ENCODE measurements at regions not wholly inside any gene's neighbourhood (a gene's known extent, or its start where the extent isn't known, plus 50 kb on each side); places are given as distances from the start of the nearest gene placed in this dataset.

DNA sequence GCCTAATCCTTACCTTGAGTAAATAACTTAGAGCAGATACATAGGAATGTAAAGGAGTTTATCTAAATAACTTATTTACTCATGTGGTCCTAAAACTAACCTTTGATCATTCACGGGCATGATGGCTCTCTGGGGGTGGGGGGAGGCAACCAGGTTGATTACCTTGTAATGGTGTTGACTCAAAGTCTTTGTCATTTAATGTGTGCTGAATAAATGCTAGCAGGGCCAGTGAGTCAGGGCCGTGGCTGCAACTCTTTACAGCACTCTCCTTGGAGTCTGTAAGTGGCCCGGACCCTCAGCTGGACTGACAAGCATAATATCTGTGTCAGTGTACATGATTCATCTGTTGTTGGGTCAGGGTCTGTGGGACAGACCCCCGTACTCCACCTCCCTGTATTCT is 203.0 kb downstream of the EPM2A start:
- DNase-seq (no peak), ATAC-seq (no peak)
- Histone ChIP-seq H3K27ac (no peak overlapping the region), H3K4me3 (no peak overlapping the region), H3K9me3 (no peaks in the 10 kb centered on the region), H3K4me1 (no peaks in the 10 kb centered on the region), H3K36me3 (replicated peaks in 1 of 2; ENCODE audit: insufficient read depth in 1 of 2, low read depth in 2 of 2) (no peaks in the 10 kb centered on the region), H3K27me3 (no peaks in the 10 kb centered on the region)
- TF ChIP-seq POLR2A (IDR thresholded peaks at IDR 0.05), result no peak
- TF ChIP-seq, protein P1, sequence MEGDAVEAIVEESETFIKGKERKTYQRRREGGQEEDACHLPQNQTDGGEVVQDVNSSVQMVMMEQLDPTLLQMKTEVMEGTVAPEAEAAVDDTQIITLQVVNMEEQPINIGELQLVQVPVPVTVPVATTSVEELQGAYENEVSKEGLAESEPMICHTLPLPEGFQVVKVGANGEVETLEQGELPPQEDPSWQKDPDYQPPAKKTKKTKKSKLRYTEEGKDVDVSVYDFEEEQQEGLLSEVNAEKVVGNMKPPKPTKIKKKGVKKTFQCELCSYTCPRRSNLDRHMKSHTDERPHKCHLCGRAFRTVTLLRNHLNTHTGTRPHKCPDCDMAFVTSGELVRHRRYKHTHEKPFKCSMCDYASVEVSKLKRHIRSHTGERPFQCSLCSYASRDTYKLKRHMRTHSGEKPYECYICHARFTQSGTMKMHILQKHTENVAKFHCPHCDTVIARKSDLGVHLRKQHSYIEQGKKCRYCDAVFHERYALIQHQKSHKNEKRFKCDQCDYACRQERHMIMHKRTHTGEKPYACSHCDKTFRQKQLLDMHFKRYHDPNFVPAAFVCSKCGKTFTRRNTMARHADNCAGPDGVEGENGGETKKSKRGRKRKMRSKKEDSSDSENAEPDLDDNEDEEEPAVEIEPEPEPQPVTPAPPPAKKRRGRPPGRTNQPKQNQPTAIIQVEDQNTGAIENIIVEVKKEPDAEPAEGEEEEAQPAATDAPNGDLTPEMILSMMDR (IDR thresholded peaks at IDR 0.05), result no peak
- 8 to 21% methylated on average over 4 of the region's 4 CpGs for WGBS, 2 donors
- intact Hi-C loops (cut with DNase I), result no loop called here

DNA sequence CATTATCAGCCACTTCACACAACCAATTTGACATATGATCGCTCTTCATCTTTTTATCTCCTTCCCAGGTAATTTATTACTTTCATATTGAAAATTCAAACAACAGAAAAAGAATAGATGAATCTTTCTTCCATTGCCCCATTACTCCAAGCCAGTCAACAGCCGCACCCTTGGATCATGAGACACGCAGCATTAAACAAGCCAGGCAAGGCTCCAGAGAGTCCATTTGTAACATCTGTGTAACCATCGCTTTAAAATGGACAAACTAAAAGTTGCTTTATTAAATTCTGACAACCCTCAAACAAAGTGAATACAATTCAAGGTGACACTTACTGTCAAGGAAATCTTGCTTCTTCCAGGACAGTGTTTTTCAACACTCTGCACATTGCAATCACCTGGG is 200.3 kb downstream of the EPM2A start:
- Histone ChIP-seq H3K27me3 (no peaks in the 10 kb centered on the region), H3K27ac (no peak overlapping the region), H3K4me1 (no peaks in the 10 kb centered on the region), H3K9me3 (no peaks in the 10 kb centered on the region), H3K36me3 (replicated peaks in 1 of 2; ENCODE audit: insufficient read depth in 1 of 2, low read depth in 2 of 2) (no peaks in the 10 kb centered on the region), H3K4me3 (no peak overlapping the region)
- TF ChIP-seq, protein P1 (IDR thresholded peaks at IDR 0.05), result no peak
- no peak for TF ChIP-seq POLR2A (IDR thresholded peaks at IDR 0.05)
- WGBS, 2 donors, result 78 to 86% methylated on average over 4 of the region's 4 CpGs
- no peak for ATAC-seq
- no peak for DNase-seq
- intact Hi-C loops (cut with DNase I), result no loop called here

DNA sequence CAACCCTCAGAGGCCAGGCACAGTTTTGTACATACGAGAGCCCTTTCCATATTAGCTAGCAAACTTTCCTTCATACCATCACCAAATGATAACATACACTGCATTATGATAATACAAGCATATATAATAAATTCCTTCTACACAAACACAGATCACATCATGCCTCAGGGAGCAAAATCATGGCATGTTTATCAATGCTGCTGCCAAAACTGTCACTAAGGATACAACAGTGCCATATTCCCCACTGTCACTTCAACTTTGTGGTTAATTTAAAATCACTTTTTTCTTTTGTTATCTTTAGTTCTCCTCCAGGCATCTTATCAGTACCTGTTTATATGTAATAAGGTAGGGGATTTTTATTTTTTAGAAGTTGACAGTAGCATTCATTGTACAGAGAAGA is 196.3 kb downstream of the EPM2A start:
- ATAC-seq (no peak), DNase-seq (no peak)
- Histone ChIP-seq H3K27me3 (no peaks in the 10 kb centered on the region), H3K36me3 (replicated peaks in 1 of 2; ENCODE audit: insufficient read depth in 1 of 2, low read depth in 2 of 2) (no peaks in the 10 kb centered on the region), H3K27ac (no peak overlapping the region), H3K9me3 (no peaks in the 10 kb centered on the region), H3K4me1 (no peaks in the 10 kb centered on the region), H3K4me3 (no peak overlapping the region)
- intact Hi-C loops (cut with DNase I), result no loop called here
- no peak for TF ChIP-seq POLR2A (IDR thresholded peaks at IDR 0.05)
- TF ChIP-seq, protein P1 (IDR thresholded peaks at IDR 0.05), result no peak
- 50 to 64% methylated on average over 1 of the region's 1 CpG for WGBS, 2 donors

DNA sequence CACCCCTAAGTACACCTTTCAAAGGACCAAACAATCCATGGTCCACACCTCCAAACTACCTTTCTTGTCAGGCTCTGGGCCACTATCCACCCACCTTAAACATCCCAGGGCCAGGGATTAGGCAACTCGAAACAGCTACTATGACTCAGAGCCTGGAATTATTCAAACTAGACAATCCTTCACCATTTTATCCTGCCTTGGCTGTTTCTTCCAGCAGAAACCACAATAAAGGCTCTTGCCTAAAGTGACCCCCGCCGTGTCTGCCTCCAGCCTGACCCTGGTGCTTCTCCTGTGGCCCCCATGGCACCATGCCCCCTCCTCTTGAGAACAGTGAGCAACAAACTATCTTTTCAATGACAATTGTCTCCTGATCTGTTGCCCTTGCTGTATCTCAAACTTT is 195.5 kb downstream of the EPM2A start:
- TF ChIP-seq, protein P1 (IDR thresholded peaks at IDR 0.05), result no peak
- no peak for TF ChIP-seq POLR2A (IDR thresholded peaks at IDR 0.05)
- Histone ChIP-seq H3K27ac (no peak overlapping the region), H3K36me3 (replicated peaks in 1 of 2; ENCODE audit: insufficient read depth in 1 of 2, low read depth in 2 of 2) (no peaks in the 10 kb centered on the region), H3K9me3 (no peaks in the 10 kb centered on the region), H3K27me3 (no peaks in the 10 kb centered on the region), H3K4me3 (no peak overlapping the region), H3K4me1 (no peaks in the 10 kb centered on the region)
- intact Hi-C loops (cut with DNase I), result no loop called here
- DNase-seq, result no peak
- 80 to 85% methylated on average over 3 of the region's 3 CpGs for WGBS, 2 donors
- ATAC-seq, result no peak

DNA sequence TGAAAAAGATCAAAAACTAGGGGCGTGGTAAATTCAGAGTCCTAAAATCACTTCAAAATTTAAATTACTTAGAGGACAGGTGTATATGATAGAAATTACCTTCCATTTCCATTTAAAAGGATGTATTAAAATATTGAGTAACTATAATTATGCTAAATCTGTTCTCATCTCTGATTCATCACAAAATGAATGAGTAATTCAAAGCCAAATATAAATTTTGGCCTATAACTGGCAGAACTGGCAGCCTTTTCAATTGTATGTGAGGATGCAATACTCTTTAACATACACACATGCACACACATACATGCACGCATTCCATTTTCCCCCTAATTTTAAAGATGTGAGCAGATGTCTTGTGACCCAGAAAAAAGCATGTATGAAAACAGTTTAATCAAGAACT is 194.6 kb downstream of the EPM2A start:
- Histone ChIP-seq H3K9me3 (no peaks in the 10 kb centered on the region), H3K27ac (no peak overlapping the region), H3K27me3 (no peaks in the 10 kb centered on the region), H3K36me3 (replicated peaks in 1 of 2; ENCODE audit: insufficient read depth in 1 of 2, low read depth in 2 of 2) (no peaks in the 10 kb centered on the region), H3K4me3 (no peak overlapping the region), H3K4me1 (no peaks in the 10 kb centered on the region)
- ATAC-seq (no peak), DNase-seq (no peak)
- TF ChIP-seq, protein P1 (IDR thresholded peaks at IDR 0.05), result no peak
- no peak for TF ChIP-seq POLR2A (IDR thresholded peaks at IDR 0.05)
- 79 to 84% methylated on average over 2 of the region's 2 CpGs for WGBS, 2 donors
- intact Hi-C loops (cut with DNase I), result no loop called here
